Osteocyte (in vitro differentiated cells): ENCODE measurements at regions not wholly inside any gene's neighbourhood (a gene's known extent, or its start where the extent isn't known, plus 50 kb on each side); places are given as distances from the start of the nearest gene placed in this dataset.

ENCODE experiments used
- DNase-seq: peaks from one replicate; pipeline ENCODE4 v3.0.0; 2021; ENCODE audit warnings: mixed read lengths; ENCODE audit not compliant: unreplicated experiment; ENCODE audit errors: extremely low spot score
- H3K27ac Mint-ChIP-seq: one replicate; pipeline ENCODE4 v1.8.0; 2021; ENCODE audit warnings: mild to moderate bottlenecking, mixed read lengths; ENCODE audit not compliant: unreplicated experiment
- H3K27me3 Mint-ChIP-seq: one replicate; pipeline ENCODE4 v1.8.0; 2021; ENCODE audit warnings: mixed read lengths; ENCODE audit not compliant: unreplicated experiment
- H3K36me3 Mint-ChIP-seq: one replicate; pipeline ENCODE4 v1.8.0; 2021; ENCODE audit warnings: mixed read lengths; ENCODE audit not compliant: unreplicated experiment
- H3K4me1 Mint-ChIP-seq: one replicate; pipeline ENCODE4 v1.8.0; 2021; ENCODE audit warnings: mixed read lengths; ENCODE audit not compliant: unreplicated experiment
- H3K4me3 Mint-ChIP-seq: one replicate; pipeline ENCODE4 v1.8.0; 2021; ENCODE audit warnings: mild to moderate bottlenecking, moderate library complexity, mixed read lengths; ENCODE audit not compliant: unreplicated experiment
- H3K9me3 Mint-ChIP-seq: one replicate; pipeline ENCODE4 v1.8.0; 2021; ENCODE audit warnings: mixed read lengths; ENCODE audit not compliant: unreplicated experiment
- TF ChIP-seq, protein P1 (sequence below): fragments of 200-600 bp; sonication (generic); IDR thresholded peaks from 2 replicates; pipeline ENCODE4 v1.5.0; 2021; ENCODE audit warnings: antibody characterized with exemption, mild to moderate bottlenecking, moderate library complexity

GRCh38 chr2:128543036-128543435 lies 224.4 kb upstream of the HS6ST1 start:
- H3K4me1 Mint-ChIP-seq = peaks cover 14% of the 10 kb centered on the region
- H3K27ac Mint-ChIP-seq = no peak overlapping the region
- TF ChIP-seq, protein P1, sequence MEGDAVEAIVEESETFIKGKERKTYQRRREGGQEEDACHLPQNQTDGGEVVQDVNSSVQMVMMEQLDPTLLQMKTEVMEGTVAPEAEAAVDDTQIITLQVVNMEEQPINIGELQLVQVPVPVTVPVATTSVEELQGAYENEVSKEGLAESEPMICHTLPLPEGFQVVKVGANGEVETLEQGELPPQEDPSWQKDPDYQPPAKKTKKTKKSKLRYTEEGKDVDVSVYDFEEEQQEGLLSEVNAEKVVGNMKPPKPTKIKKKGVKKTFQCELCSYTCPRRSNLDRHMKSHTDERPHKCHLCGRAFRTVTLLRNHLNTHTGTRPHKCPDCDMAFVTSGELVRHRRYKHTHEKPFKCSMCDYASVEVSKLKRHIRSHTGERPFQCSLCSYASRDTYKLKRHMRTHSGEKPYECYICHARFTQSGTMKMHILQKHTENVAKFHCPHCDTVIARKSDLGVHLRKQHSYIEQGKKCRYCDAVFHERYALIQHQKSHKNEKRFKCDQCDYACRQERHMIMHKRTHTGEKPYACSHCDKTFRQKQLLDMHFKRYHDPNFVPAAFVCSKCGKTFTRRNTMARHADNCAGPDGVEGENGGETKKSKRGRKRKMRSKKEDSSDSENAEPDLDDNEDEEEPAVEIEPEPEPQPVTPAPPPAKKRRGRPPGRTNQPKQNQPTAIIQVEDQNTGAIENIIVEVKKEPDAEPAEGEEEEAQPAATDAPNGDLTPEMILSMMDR = no peak
- DNase-seq = no peak
- peaks cover 5% of the 10 kb centered on the region for H3K9me3 Mint-ChIP-seq
- H3K4me3 Mint-ChIP-seq = no peak overlapping the region
- H3K36me3 Mint-ChIP-seq = no peaks in the 10 kb centered on the region
- no peaks in the 10 kb centered on the region for H3K27me3 Mint-ChIP-seq

DNA sequence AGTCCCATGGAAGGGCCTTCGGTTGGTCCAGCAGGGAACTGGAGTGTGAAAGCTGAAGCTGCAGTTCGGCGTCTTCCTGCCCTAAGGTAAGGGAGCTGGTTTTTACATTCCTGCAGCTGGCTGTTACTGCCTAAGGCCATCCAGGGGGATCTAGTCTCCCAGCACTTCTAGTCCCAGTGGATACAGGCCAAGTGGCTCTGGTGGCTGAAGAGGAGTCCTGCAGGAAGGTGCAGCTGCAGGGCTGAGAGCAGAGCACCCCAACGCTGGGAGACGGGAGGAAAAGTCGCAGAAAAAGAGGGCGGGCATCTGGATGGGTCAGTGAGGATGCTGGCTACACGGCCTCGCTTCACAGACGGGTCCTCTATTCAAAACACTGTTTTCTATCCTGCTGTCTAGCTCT lies 225.0 kb upstream of the HS6ST1 start:
- Mint-ChIP-seq H3K4me1 (peaks cover 9% of the 10 kb centered on the region), H3K27me3 (no peaks in the 10 kb centered on the region), H3K36me3 (no peaks in the 10 kb centered on the region), H3K27ac (no peak overlapping the region), H3K4me3 (no peak overlapping the region), H3K9me3 (peaks cover 5% of the 10 kb centered on the region)
- TF ChIP-seq, protein P1 = no peak
- no peak for DNase-seq

GRCh38 chr2:128544321-128545037 lies 225.8 kb upstream of the HS6ST1 start:
- TF ChIP-seq, protein P1 = no peak
- H3K27me3 Mint-ChIP-seq = no peaks in the 10 kb centered on the region
- H3K4me1 Mint-ChIP-seq = peaks cover 14% of the 10 kb centered on the region
- DNase-seq = no peak
- H3K27ac Mint-ChIP-seq = no peak overlapping the region
- H3K9me3 Mint-ChIP-seq = peaks cover 5% of the 10 kb centered on the region
- H3K4me3 Mint-ChIP-seq = no peak overlapping the region
- no peaks in the 10 kb centered on the region for H3K36me3 Mint-ChIP-seq

DNA sequence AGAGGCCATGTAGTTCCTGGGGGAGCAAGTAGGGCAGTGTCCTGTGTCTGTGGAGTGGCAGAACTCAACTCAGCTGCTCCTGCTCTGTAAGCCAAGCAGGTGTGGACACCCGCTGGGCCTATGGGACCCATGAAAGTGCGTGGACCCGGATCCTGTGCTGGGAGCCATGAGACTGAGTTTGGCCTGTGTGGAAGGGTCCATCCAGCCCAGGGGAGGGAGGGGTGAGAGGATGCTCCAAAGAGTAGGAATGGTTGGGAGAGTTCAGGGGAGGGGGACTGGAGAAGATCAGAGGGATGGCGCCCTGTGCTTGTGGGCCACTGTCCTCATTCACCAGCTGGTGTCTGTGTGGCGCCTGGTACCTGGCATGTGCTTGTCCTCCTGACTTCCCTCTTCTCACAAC lies 226.4 kb upstream of the HS6ST1 start:
- Mint-ChIP-seq H3K27ac (no peak overlapping the region), H3K4me3 (no peak overlapping the region), H3K36me3 (no peaks in the 10 kb centered on the region), H3K27me3 (no peaks in the 10 kb centered on the region), H3K9me3 (peaks cover 5% of the 10 kb centered on the region), H3K4me1 (peaks cover 20% of the 10 kb centered on the region)
- TF ChIP-seq, protein P1 = no peak
- DNase-seq = no peak

- no peak overlapping the region for H3K27ac Mint-ChIP-seq
- TF ChIP-seq, protein P1 = no peak
- H3K36me3 Mint-ChIP-seq = no peaks in the 10 kb centered on the region
- peaks cover 25% of the 10 kb centered on the region for H3K4me1 Mint-ChIP-seq
- H3K4me3 Mint-ChIP-seq = no peak overlapping the region
- peaks cover 5% of the 10 kb centered on the region for H3K9me3 Mint-ChIP-seq
- DNase-seq = peak; percentile 57
- H3K27me3 Mint-ChIP-seq = no peaks in the 10 kb centered on the region
These were observed 227.2 kb upstream of the HS6ST1 start for GRCh38 chr2:128545829-128546228.
